ENCODE measurements at regions not wholly inside any gene's neighbourhood (a gene's known extent, or its start where the extent isn't known, plus 50 kb on each side); places are given as distances from the start of the nearest gene placed in this dataset.

DNA sequence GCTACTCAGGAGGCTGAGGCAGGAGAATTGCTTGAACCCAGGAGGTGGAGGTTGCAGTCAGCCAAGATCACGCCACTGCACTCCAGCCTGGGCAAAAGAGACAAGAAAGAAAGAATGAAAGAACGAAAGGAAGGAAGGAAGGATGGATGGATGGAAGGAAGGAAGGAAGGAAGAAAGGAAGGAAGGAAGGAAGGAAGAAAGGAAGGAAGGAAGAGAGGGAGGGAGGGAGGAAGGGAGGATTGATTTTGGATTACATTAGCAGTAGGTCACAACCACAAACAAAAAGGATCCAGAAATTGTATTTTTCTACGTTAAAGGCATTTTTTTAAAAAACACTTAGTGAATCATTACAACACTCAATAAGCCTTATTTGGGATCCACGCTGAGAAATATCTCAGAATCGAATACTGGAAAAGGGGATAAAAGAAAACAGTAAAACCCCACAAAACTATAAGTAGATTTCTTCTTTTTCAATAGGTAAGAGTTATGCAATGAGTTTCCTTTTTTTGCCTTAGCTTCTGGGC lies 136.9 kb upstream of the FREM1 start:
- TF ChIP-seq, protein P1, sequence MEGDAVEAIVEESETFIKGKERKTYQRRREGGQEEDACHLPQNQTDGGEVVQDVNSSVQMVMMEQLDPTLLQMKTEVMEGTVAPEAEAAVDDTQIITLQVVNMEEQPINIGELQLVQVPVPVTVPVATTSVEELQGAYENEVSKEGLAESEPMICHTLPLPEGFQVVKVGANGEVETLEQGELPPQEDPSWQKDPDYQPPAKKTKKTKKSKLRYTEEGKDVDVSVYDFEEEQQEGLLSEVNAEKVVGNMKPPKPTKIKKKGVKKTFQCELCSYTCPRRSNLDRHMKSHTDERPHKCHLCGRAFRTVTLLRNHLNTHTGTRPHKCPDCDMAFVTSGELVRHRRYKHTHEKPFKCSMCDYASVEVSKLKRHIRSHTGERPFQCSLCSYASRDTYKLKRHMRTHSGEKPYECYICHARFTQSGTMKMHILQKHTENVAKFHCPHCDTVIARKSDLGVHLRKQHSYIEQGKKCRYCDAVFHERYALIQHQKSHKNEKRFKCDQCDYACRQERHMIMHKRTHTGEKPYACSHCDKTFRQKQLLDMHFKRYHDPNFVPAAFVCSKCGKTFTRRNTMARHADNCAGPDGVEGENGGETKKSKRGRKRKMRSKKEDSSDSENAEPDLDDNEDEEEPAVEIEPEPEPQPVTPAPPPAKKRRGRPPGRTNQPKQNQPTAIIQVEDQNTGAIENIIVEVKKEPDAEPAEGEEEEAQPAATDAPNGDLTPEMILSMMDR (IDR thresholded peaks at IDR 0.05): no peak
- TF ChIP-seq POLR2AphosphoS5 (IDR thresholded peaks at IDR 0.05) (no peak), POLR2A (IDR thresholded peaks at IDR 0.05) (no peak)

All from prostate gland (tissue), 2 donors.